WTC11 (cell line): ENCODE measurements at regions not wholly inside any gene's neighbourhood (a gene's known extent, or its start where the extent isn't known, plus 50 kb on each side); places are given as distances from the start of the nearest gene placed in this dataset.

Experiments
- ATAC-seq: fragments of 200-7000 bp; cut with Tn5 transposase; 2 replicates; pipeline ENCODE4 v1.10.0; 2021; ENCODE audit warnings: mild to moderate bottlenecking, moderate library complexity
- CTCF ChIA-PET: fragments of 300-600 bp; sonication (Branson Sonifier 250); formaldehyde crosslinking; loops from one replicate; lab custom pipeline; 2021; ENCODE audit warnings: antibody characterized with exemption; lab: Charles Lee
- POLR2A ChIA-PET: fragments of 350-600 bp; sonication (Branson Sonifier 250); formaldehyde crosslinking; loops from one replicate; lab custom pipeline; 2021; ENCODE audit warnings: antibody characterized with exemption; lab: Charles Lee
- DNase-seq: peaks from one replicate; pipeline ENCODE4 v3.0.0; 2021; ENCODE audit warnings: low spot score
- H3K27ac Mint-ChIP-seq: 2 replicates; pipeline ENCODE4 v1.8.0; 2021; ENCODE audit warnings: mixed read lengths
- H3K27me3 Mint-ChIP-seq: 2 replicates; pipeline ENCODE4 v1.8.0; 2021; ENCODE audit warnings: low read depth, mild to moderate bottlenecking, moderate library complexity, mixed read lengths
- H3K36me3 Mint-ChIP-seq: 2 replicates; pipeline ENCODE4 v1.8.0; 2021; ENCODE audit warnings: mixed read lengths
- H3K4me1 Mint-ChIP-seq: 2 replicates; pipeline ENCODE4 v1.8.0; 2022; ENCODE audit warnings: mixed read lengths
- H3K4me3 Mint-ChIP-seq: 2 replicates; pipeline ENCODE4 v1.8.0; 2021; ENCODE audit warnings: mild to moderate bottlenecking, moderate library complexity, mixed read lengths
- H3K9me3 Mint-ChIP-seq: 2 replicates; pipeline ENCODE4 v1.8.0; 2021; ENCODE audit warnings: mixed read lengths
- CDX4 ChIP-seq: fragments of 250-450 bp; sonication (Bioruptor Pico); IDR thresholded peaks from 2 replicates; pipeline ENCODE4 v1.9.0; 2021; ENCODE audit warnings: moderate library complexity, mild to moderate bottlenecking, inconsistent platforms, borderline replicate concordance
- EMX1 ChIP-seq: fragments of 250-450 bp; sonication (Bioruptor Pico); IDR thresholded peaks from 2 replicates; pipeline ENCODE4 v1.8.0; 2021; ENCODE audit warnings: mild to moderate bottlenecking
- ERG ChIP-seq: fragments of 250-450 bp; sonication (Bioruptor Pico); IDR thresholded peaks from 2 replicates; pipeline ENCODE4 v1.8.0; 2021; ENCODE audit warnings: mild to moderate bottlenecking
- FOXK1 ChIP-seq: sonication (generic); formaldehyde crosslinking; IDR thresholded peaks from 2 replicates; pipeline ENCODE4 v1.8.0; 2022; ENCODE audit warnings: mild to moderate bottlenecking, moderate library complexity, missing genetic modification reagents
- IRF1 ChIP-seq: sonication (generic); formaldehyde crosslinking; IDR thresholded peaks from 2 replicates; pipeline ENCODE4 v1.8.0; 2023; ENCODE audit warnings: missing genetic modification reagents
- JUN ChIP-seq: sonication (generic); formaldehyde crosslinking; IDR thresholded peaks from 2 replicates; pipeline ENCODE4 v1.8.0; 2023; ENCODE audit warnings: mild to moderate bottlenecking, missing genetic modification reagents
- NR1H2 ChIP-seq: sonication (generic); formaldehyde crosslinking; IDR thresholded peaks from 2 replicates; pipeline ENCODE4 v1.9.0; 2021; ENCODE audit warnings: mild to moderate bottlenecking, moderate library complexity, missing genetic modification reagents
- NR2C2 ChIP-seq: sonication (generic); formaldehyde crosslinking; IDR thresholded peaks from 2 replicates; pipeline ENCODE4 v1.8.0; 2022; ENCODE audit warnings: mild to moderate bottlenecking, missing genetic modification reagents
- ZBTB43 ChIP-seq: sonication (generic); formaldehyde crosslinking; IDR thresholded peaks from 2 replicates; pipeline ENCODE4 v1.8.1; 2023; ENCODE audit warnings: mild to moderate bottlenecking, missing genetic modification reagents
- ZNF138 ChIP-seq: sonication (generic); formaldehyde crosslinking; conservative IDR thresholded peaks from 2 replicates; pipeline ENCODE4 v1.8.1; 2022; ENCODE audit warnings: mild to moderate bottlenecking, moderate library complexity, missing genetic modification reagents
- ZNF232 ChIP-seq: sonication (generic); formaldehyde crosslinking; IDR thresholded peaks from 2 replicates; pipeline ENCODE4 v1.8.0; 2022; ENCODE audit warnings: mild to moderate bottlenecking, missing genetic modification reagents
- ZNF263 ChIP-seq: sonication (generic); formaldehyde crosslinking; IDR thresholded peaks from 2 replicates; pipeline ENCODE4 v1.8.1; 2022; ENCODE audit warnings: low read depth, mild to moderate bottlenecking, moderate library complexity, missing genetic modification reagents
- ZNF423 ChIP-seq: fragments of 250-450 bp; sonication (Bioruptor Pico); IDR thresholded peaks from 2 replicates; pipeline ENCODE4 v2.1.2; 2022; ENCODE audit warnings: mild to moderate bottlenecking, moderate library complexity
- ZNF532 ChIP-seq: fragments of 250-450 bp; sonication (Bioruptor Pico); IDR thresholded peaks from 2 replicates; pipeline ENCODE4 v1.9.0; 2021; ENCODE audit warnings: mild to moderate bottlenecking, borderline replicate concordance
- TF ChIP-seq, protein P1 (sequence below): fragments of 200-600 bp; IDR thresholded peaks from 2 replicates; pipeline ENCODE4 v1.8.0; 2022; ENCODE audit warnings: antibody characterized with exemption
- TF ChIP-seq, protein P2 (sequence below): sonication (generic); formaldehyde crosslinking; IDR thresholded peaks from 2 replicates; pipeline ENCODE4 v1.8.1; 2022; ENCODE audit warnings: mild to moderate bottlenecking, missing genetic modification reagents, moderate library complexity, borderline replicate concordance
- TF ChIP-seq, protein P3 (sequence below): sonication (generic); formaldehyde crosslinking; IDR thresholded peaks from 2 replicates; pipeline ENCODE4 v1.8.0; 2022; ENCODE audit warnings: mild to moderate bottlenecking, missing genetic modification reagents
- TF ChIP-seq, protein P4 (sequence below): sonication (generic); formaldehyde crosslinking; conservative IDR thresholded peaks from 2 replicates; pipeline ENCODE4 v1.8.1; 2023; ENCODE audit warnings: mild to moderate bottlenecking, low read depth, missing genetic modification reagents, moderate library complexity

DNA sequence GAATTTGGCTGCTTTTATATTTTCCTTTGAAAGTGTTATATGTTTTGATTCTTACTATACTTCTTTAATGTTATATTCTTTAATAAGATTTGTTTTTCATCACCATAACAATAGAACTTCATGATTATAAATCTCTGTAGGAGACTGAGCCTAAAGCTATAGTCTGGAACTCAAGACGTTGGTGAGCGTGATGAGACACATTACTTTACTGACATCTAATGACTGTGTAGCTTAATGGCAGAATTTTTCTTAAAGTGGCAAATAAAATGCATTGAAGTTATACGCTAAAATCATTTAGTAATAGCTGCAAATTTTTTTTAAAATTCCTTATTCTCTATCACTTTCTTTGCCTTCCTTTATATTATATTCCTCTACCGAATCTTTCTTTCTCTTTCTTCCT is 56.1 kb upstream of the HAO2 start:
- no peak for DNase-seq

More for the DNA sequence above, 56.1 kb upstream of the HAO2 start:
- ChIA-PET POLR2A (no interaction called here), CTCF (interaction anchor here (0.6 to 2.5 kb wide), 3 partner anchors 18 to 54 kb away, joined by 3 to 9 read pairs (median 5); no protein-coding TSS in a partner anchor)
- H3K9me3 Mint-ChIP-seq: no peaks in the 10 kb centered on the region
- TF ChIP-seq ZNF232 (CRISPR knock-in tag) (no peak), EMX1 (CRISPR knock-in tag) (no peak), ZNF138 (no peak), ZNF423 (CRISPR knock-in tag) (no peak), NR1H2 (CRISPR knock-in tag) (no peak), ZBTB43 (CRISPR knock-in tag) (no peak), FOXK1 (CRISPR knock-in tag) (no peak), ZNF263 (CRISPR knock-in tag) (no peak), ZNF532 (CRISPR knock-in tag) (no peak), JUN (CRISPR knock-in tag) (no peak), CDX4 (CRISPR knock-in tag) (no peak), IRF1 (no peak), ERG (CRISPR knock-in tag) (no peak), NR2C2 (CRISPR knock-in tag) (no peak)
- TF ChIP-seq, protein P1, sequence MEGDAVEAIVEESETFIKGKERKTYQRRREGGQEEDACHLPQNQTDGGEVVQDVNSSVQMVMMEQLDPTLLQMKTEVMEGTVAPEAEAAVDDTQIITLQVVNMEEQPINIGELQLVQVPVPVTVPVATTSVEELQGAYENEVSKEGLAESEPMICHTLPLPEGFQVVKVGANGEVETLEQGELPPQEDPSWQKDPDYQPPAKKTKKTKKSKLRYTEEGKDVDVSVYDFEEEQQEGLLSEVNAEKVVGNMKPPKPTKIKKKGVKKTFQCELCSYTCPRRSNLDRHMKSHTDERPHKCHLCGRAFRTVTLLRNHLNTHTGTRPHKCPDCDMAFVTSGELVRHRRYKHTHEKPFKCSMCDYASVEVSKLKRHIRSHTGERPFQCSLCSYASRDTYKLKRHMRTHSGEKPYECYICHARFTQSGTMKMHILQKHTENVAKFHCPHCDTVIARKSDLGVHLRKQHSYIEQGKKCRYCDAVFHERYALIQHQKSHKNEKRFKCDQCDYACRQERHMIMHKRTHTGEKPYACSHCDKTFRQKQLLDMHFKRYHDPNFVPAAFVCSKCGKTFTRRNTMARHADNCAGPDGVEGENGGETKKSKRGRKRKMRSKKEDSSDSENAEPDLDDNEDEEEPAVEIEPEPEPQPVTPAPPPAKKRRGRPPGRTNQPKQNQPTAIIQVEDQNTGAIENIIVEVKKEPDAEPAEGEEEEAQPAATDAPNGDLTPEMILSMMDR: no peak
- TF ChIP-seq, protein P2, sequence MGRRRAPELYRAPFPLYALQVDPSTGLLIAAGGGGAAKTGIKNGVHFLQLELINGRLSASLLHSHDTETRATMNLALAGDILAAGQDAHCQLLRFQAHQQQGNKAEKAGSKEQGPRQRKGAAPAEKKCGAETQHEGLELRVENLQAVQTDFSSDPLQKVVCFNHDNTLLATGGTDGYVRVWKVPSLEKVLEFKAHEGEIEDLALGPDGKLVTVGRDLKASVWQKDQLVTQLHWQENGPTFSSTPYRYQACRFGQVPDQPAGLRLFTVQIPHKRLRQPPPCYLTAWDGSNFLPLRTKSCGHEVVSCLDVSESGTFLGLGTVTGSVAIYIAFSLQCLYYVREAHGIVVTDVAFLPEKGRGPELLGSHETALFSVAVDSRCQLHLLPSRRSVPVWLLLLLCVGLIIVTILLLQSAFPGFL (CRISPR knock-in tag): no peak
- TF ChIP-seq, protein P3, sequence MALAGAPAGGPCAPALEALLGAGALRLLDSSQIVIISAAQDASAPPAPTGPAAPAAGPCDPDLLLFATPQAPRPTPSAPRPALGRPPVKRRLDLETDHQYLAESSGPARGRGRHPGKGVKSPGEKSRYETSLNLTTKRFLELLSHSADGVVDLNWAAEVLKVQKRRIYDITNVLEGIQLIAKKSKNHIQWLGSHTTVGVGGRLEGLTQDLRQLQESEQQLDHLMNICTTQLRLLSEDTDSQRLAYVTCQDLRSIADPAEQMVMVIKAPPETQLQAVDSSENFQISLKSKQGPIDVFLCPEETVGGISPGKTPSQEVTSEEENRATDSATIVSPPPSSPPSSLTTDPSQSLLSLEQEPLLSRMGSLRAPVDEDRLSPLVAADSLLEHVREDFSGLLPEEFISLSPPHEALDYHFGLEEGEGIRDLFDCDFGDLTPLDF (CRISPR knock-in tag): no peak
- TF ChIP-seq, protein P4, sequence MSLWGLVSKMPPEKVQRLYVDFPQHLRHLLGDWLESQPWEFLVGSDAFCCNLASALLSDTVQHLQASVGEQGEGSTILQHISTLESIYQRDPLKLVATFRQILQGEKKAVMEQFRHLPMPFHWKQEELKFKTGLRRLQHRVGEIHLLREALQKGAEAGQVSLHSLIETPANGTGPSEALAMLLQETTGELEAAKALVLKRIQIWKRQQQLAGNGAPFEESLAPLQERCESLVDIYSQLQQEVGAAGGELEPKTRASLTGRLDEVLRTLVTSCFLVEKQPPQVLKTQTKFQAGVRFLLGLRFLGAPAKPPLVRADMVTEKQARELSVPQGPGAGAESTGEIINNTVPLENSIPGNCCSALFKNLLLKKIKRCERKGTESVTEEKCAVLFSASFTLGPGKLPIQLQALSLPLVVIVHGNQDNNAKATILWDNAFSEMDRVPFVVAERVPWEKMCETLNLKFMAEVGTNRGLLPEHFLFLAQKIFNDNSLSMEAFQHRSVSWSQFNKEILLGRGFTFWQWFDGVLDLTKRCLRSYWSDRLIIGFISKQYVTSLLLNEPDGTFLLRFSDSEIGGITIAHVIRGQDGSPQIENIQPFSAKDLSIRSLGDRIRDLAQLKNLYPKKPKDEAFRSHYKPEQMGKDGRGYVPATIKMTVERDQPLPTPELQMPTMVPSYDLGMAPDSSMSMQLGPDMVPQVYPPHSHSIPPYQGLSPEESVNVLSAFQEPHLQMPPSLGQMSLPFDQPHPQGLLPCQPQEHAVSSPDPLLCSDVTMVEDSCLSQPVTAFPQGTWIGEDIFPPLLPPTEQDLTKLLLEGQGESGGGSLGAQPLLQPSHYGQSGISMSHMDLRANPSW (CRISPR knock-in tag): no peak
- ATAC-seq: no peak
- no peak overlapping the region for H3K27ac Mint-ChIP-seq
- H3K27me3 Mint-ChIP-seq: no peaks in the 10 kb centered on the region; the same call in 1 of the 2 replicates
- H3K4me3 Mint-ChIP-seq: no peak overlapping the region
- H3K4me1 Mint-ChIP-seq: peaks cover 14% of the 10 kb centered on the region
- H3K36me3 Mint-ChIP-seq: no peaks in the 10 kb centered on the region
